H9 (cell line): ENCODE measurements at regions not wholly inside any gene's neighbourhood (a gene's known extent, or its start where the extent isn't known, plus 50 kb on each side); places are given as distances from the start of the nearest gene placed in this dataset.

Source experiments
- DNase-seq: peaks from one replicate; pipeline ENCODE4 v3.0.0-alpha.2; 2017
- H2AFZ ChIP-seq: one replicate; pipeline ENCODE4 v1.6.1; 2013; ENCODE audit warnings: mild to moderate bottlenecking, low read length, control low read depth, moderate library complexity
- H2AK5ac ChIP-seq: 2 replicates; pipeline ENCODE4 v1.6.1; 2013; ENCODE audit warnings: low read length, control low read depth, mixed read lengths; ENCODE audit not compliant: insufficient read length
- H2BK120ac ChIP-seq: one replicate; pipeline ENCODE4 v1.6.1; 2013; ENCODE audit warnings: low read depth, mild to moderate bottlenecking, low read length, control low read depth, inconsistent platforms; ENCODE audit not compliant: poor library complexity, severe bottlenecking
- H2BK12ac ChIP-seq: 2 replicates; pipeline ENCODE4 v1.6.1; 2013; ENCODE audit warnings: low read length, control low read depth, mixed read lengths, low read depth; ENCODE audit not compliant: insufficient read length
- H2BK15ac ChIP-seq: 2 replicates; pipeline ENCODE4 v1.6.1; 2013; ENCODE audit warnings: low read depth, low read length, control low read depth
- H2BK20ac ChIP-seq: one replicate; pipeline ENCODE4 v1.6.1; 2013; ENCODE audit warnings: low read depth, mild to moderate bottlenecking, low read length, control low read depth, inconsistent platforms; ENCODE audit not compliant: poor library complexity, severe bottlenecking
- H2BK5ac ChIP-seq: 2 replicates; pipeline ENCODE4 v1.6.1; 2013; ENCODE audit warnings: low read length, control low read depth, mixed read lengths; ENCODE audit not compliant: insufficient read length
- H3K14ac ChIP-seq: 2 replicates; pipeline ENCODE4 v1.6.1; 2013; ENCODE audit warnings: low read length, control low read depth; ENCODE audit not compliant: insufficient read depth
- H3K18ac ChIP-seq: 2 replicates; pipeline ENCODE4 v1.6.1; 2013; ENCODE audit warnings: low read depth, mild to moderate bottlenecking, mixed read lengths, low read length, control low read depth; ENCODE audit not compliant: insufficient read length
- H3K23ac ChIP-seq: 2 replicates; pipeline ENCODE4 v1.6.1; 2013; ENCODE audit warnings: low read length, control low read depth, mixed read lengths, low read depth; ENCODE audit not compliant: insufficient read length
- H3K23me2 ChIP-seq: 2 replicates; pipeline ENCODE4 v1.6.1; 2013; ENCODE audit warnings: low read depth, mild to moderate bottlenecking, mixed read lengths, low read length, control low read depth; ENCODE audit not compliant: insufficient read length, poor library complexity, severe bottlenecking
- H3K27ac ChIP-seq: 2 replicates; pipeline ENCODE4 v1.5.1; 2013; ENCODE audit warnings: low read length, control low read depth, mixed read lengths, low read depth; ENCODE audit not compliant: insufficient read length
- H3K27me3 ChIP-seq: 2 replicates; pipeline ENCODE4 v1.6.1; 2013; ENCODE audit warnings: low read length, control low read depth, inconsistent platforms; ENCODE audit not compliant: insufficient read depth
- H3K4ac ChIP-seq: 2 replicates; pipeline ENCODE4 v1.6.1; 2013; ENCODE audit warnings: low read depth, mild to moderate bottlenecking, control low read depth, inconsistent platforms, low read length, moderate library complexity
- H3K4me1 ChIP-seq: 2 replicates; pipeline ENCODE4 v1.6.1; 2013; ENCODE audit warnings: low read length, control low read depth, inconsistent platforms; ENCODE audit not compliant: insufficient read depth
- H3K4me2 ChIP-seq: 2 replicates; pipeline ENCODE4 v1.6.1; 2013; ENCODE audit warnings: low read length, control low read depth, mixed read lengths; ENCODE audit not compliant: insufficient read length, insufficient read depth
- H3K56ac ChIP-seq: 2 replicates; pipeline ENCODE4 v1.6.1; 2013; ENCODE audit warnings: low read depth, mild to moderate bottlenecking, mixed read lengths, low read length, control low read depth; ENCODE audit not compliant: insufficient read length
- H3K79me1 ChIP-seq: 2 replicates; pipeline ENCODE4 v1.6.1; 2013; ENCODE audit warnings: low read depth, mild to moderate bottlenecking, moderate library complexity, low read length, control low read depth, inconsistent platforms; ENCODE audit not compliant: insufficient read depth, poor library complexity, severe bottlenecking
- H3K79me2 ChIP-seq: 2 replicates; pipeline ENCODE4 v1.6.1; 2013; ENCODE audit warnings: low read length, control low read depth, inconsistent platforms; ENCODE audit not compliant: insufficient read depth
- H3K9ac ChIP-seq: 2 replicates; pipeline ENCODE4 v1.6.1; 2013; ENCODE audit warnings: low read length, control low read depth, mixed read lengths; ENCODE audit not compliant: insufficient read length; ENCODE audit errors: extremely low read depth
- H3K9me3 ChIP-seq: one replicate; pipeline ENCODE4 v1.6.1; 2013; ENCODE audit warnings: low read depth, low read length, inconsistent platforms; ENCODE audit not compliant: control insufficient read depth
- H3T11ph ChIP-seq: one replicate; pipeline ENCODE4 v1.6.1; 2013; ENCODE audit warnings: mild to moderate bottlenecking, low read length, control low read depth, inconsistent platforms
- H4K20me1 ChIP-seq: one replicate; pipeline ENCODE4 v1.6.1; 2013; ENCODE audit not compliant: control insufficient read depth, insufficient read length, insufficient read depth
- H4K5ac ChIP-seq: 2 replicates; pipeline ENCODE4 v1.6.1; 2013; ENCODE audit warnings: low read depth, mild to moderate bottlenecking, mixed read lengths, low read length, control low read depth; ENCODE audit not compliant: insufficient read length
- H4K8ac ChIP-seq: replicated peaks from 2 replicates; pipeline ENCODE4 v1.6.1; 2013; ENCODE audit warnings: low read length, control low read depth, mixed read lengths, low read depth; ENCODE audit not compliant: insufficient read length
- H4K91ac ChIP-seq: 2 replicates; pipeline ENCODE4 v1.6.1; 2013; ENCODE audit warnings: low read depth, mild to moderate bottlenecking, moderate library complexity, mixed read lengths, low read length, control low read depth; ENCODE audit not compliant: insufficient read length
- H3K27ac Mint-ChIP-seq, 3 experiments: 2 replicates in 2 of 3; 3 replicates in 1 of 3; pipeline ENCODE4 v1.8.0; 2020 to 2021; ENCODE audit warnings: mixed read lengths in 3 of 3, mild to moderate bottlenecking in 1 of 3, moderate library complexity in 1 of 3
- H3K27me3 Mint-ChIP-seq: 2 replicates; pipeline ENCODE4 v1.8.0; 2021; ENCODE audit warnings: low read depth, mild to moderate bottlenecking, moderate library complexity, mixed read lengths
- H3K36me3 Mint-ChIP-seq, 3 experiments: 2 replicates in 2 of 3; 3 replicates in 1 of 3; pipeline ENCODE4 v1.8.0; 2020 to 2021; ENCODE audit warnings: low read depth in 3 of 3, mixed read lengths in 3 of 3; ENCODE audit not compliant: insufficient read depth in 1 of 3
- H3K4me1 Mint-ChIP-seq, 2 experiments: 2 replicates each; pipeline ENCODE4 v1.8.0; 2020; ENCODE audit warnings: mixed read lengths in 2 of 2
- H3K4me3 Mint-ChIP-seq, 2 experiments: 2 replicates in 1 of 2; 3 replicates in 1 of 2; pipeline ENCODE4 v1.8.0; 2020 to 2021; ENCODE audit warnings: mild to moderate bottlenecking in 2 of 2, mixed read lengths in 2 of 2, moderate library complexity in 1 of 2
- H3K9me3 Mint-ChIP-seq, 2 experiments: 2 replicates in 1 of 2; 3 replicates in 1 of 2; pipeline ENCODE4 v1.8.0; 2020; ENCODE audit warnings: mild to moderate bottlenecking in 2 of 2, mixed read lengths in 2 of 2, moderate library complexity in 1 of 2
- WGBS: extraction: QIAGEN DNeasy Blood & Tissue Kit; methylation state at CpG from one replicate; pipeline ENCODE4 v1.1.7; 2013; ENCODE audit warnings: missing lambda C conversion rate, low lambda C conversion rate, mixed read lengths; ENCODE audit not compliant: insufficient read length; ENCODE audit errors: extremely low coverage; 5-methylcytosine and 5-hydroxymethylcytosine counted together
- TF ChIP-seq, protein P1 (sequence below): fragments of 200-600 bp; sonication (generic); conservative IDR thresholded peaks from 3 replicates; pipeline ENCODE4 v1.8.0; 2021; ENCODE audit warnings: antibody characterized with exemption, mild to moderate bottlenecking

DNA sequence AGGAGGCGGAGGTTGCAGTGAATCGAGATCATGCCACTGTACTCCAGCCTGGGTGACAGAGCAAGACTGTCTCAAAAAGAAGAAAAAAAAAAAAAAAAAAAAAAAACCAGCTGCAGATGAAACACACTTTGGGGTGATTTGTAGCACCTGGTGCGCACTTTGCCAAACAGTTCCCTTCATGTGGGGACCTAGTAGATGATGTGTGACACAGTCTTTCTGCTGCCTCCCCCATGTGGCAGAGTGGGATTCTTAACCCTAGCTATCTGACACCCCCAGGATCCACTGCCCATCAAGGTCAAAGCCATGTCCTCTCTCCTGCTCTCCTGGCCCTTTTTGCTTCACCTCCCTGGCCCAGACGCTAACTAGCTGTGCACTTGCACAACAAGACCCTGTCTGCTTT, 52.1 kb upstream of the PDZD8 start:
- H2AFZ ChIP-seq: no peak overlapping the region
- WGBS: no CpG with 5 or more reads among the region's 4 CpGs
- no peak overlapping the region for H2BK12ac ChIP-seq
- H4K5ac ChIP-seq: no peak overlapping the region
- no peaks in the 10 kb centered on the region for H3K27me3 ChIP-seq
- H3K9me3 ChIP-seq: no peaks in the 10 kb centered on the region
- DNase-seq: no peak
- H4K91ac ChIP-seq: no peak overlapping the region
- Mint-ChIP-seq H3K36me3 (no peaks in the 10 kb centered on the region), H3K4me3 (no peak overlapping the region), H3K27ac (peak overlapping the region in 2 of 3 experiments; percentile 23 to 46; a peak in 1 of 7 replicates), H3K9me3 (no peaks in the 10 kb centered on the region; a peak in 2 of 5 replicates), H3K4me1 (peaks cover 27 to 38% of the 10 kb centered on the region in 2 experiments), H3K27me3 (peaks cover 2% of the 10 kb centered on the region)
- H3K23me2 ChIP-seq: no peaks in the 10 kb centered on the region
- no peak overlapping the region for H4K8ac ChIP-seq
- H2BK5ac ChIP-seq: no peak overlapping the region
- H3K4ac ChIP-seq: no peak overlapping the region
- no peak overlapping the region for H3T11ph ChIP-seq
- H3K14ac ChIP-seq: no peak overlapping the region
- H2AK5ac ChIP-seq: no peak overlapping the region
- no peak overlapping the region for H2BK120ac ChIP-seq
- no peak overlapping the region for H2BK20ac ChIP-seq
- H3K27ac ChIP-seq: no peak overlapping the region
- peaks cover 3% of the 10 kb centered on the region; the same call in 1 of the 2 replicates for H3K4me1 ChIP-seq
- H3K23ac ChIP-seq: no peak overlapping the region
- H2BK15ac ChIP-seq: no peak overlapping the region
- no peaks in the 10 kb centered on the region for H3K79me1 ChIP-seq
- H3K18ac ChIP-seq: no peak overlapping the region
- no peak overlapping the region for H3K56ac ChIP-seq
- H4K20me1 ChIP-seq: no peaks in the 10 kb centered on the region
- H3K9ac ChIP-seq: no peak overlapping the region
- TF ChIP-seq, protein P1, sequence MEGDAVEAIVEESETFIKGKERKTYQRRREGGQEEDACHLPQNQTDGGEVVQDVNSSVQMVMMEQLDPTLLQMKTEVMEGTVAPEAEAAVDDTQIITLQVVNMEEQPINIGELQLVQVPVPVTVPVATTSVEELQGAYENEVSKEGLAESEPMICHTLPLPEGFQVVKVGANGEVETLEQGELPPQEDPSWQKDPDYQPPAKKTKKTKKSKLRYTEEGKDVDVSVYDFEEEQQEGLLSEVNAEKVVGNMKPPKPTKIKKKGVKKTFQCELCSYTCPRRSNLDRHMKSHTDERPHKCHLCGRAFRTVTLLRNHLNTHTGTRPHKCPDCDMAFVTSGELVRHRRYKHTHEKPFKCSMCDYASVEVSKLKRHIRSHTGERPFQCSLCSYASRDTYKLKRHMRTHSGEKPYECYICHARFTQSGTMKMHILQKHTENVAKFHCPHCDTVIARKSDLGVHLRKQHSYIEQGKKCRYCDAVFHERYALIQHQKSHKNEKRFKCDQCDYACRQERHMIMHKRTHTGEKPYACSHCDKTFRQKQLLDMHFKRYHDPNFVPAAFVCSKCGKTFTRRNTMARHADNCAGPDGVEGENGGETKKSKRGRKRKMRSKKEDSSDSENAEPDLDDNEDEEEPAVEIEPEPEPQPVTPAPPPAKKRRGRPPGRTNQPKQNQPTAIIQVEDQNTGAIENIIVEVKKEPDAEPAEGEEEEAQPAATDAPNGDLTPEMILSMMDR: no peak
- H3K79me2 ChIP-seq: no peaks in the 10 kb centered on the region
- no peak overlapping the region for H3K4me2 ChIP-seq
